B cell (primary cell): ENCODE measurements at regions not wholly inside any gene's neighbourhood (a gene's known extent, or its start where the extent isn't known, plus 50 kb on each side); places are given as distances from the start of the nearest gene placed in this dataset.

Experiments used
- ATAC-seq: fragments of 200-7000 bp; cut with Tn5 transposase; one replicate; pipeline ENCODE4 v1.10.0; 2021; ENCODE audit warnings: low read depth, mild to moderate bottlenecking, moderate number of reproducible peaks, moderate library complexity
- CTCF ChIA-PET: fragments of 350-600 bp; sonication (Branson Sonifier 250); formaldehyde crosslinking; loops from one replicate; lab custom pipeline; 2021; ENCODE audit warnings: antibody characterized with exemption, inconsistent platforms; lab: Charles Lee
- POLR2A ChIA-PET: fragments of 350-600 bp; sonication (Branson Sonifier 250); formaldehyde crosslinking; loops from one replicate; lab custom pipeline; 2021; ENCODE audit warnings: antibody characterized with exemption; lab: Charles Lee
- DNase-seq: peaks from one replicate; pipeline ENCODE4 v3.0.0; 2013
- H2AFZ ChIP-seq: 2 replicates; pipeline ENCODE4 v1.6.1; 2012; ENCODE audit warnings: mild to moderate bottlenecking, low read depth, low read length; ENCODE audit not compliant: insufficient read depth, poor library complexity, severe bottlenecking
- H3K27ac ChIP-seq, 2 donors: 1 replicate in 1 of 2; 2 replicates in 1 of 2; pipeline ENCODE4 v1.5.1; 2012 to 2013; ENCODE audit warnings: low read length in 2 of 2, mild to moderate bottlenecking in 2 of 2, moderate library complexity in 1 of 2
- H3K27me3 ChIP-seq, 4 experiments: fragments of 200-600 bp in 1 of 4; sonication (generic) in 1 of 4; replicated peaks in 1 of 4; 1 replicate in 2 of 4; 2 replicates in 2 of 4; pipeline versions ENCODE4 v1.6.1 to v1.7.0; 2013 to 2016; ENCODE audit warnings: low read length in 3 of 4, mild to moderate bottlenecking in 2 of 4, mixed read lengths in 1 of 4, moderate library complexity in 1 of 4; ENCODE audit not compliant: insufficient read depth in 4 of 4, control insufficient read depth in 3 of 4; ENCODE audit errors: control extremely low read depth in 1 of 4
- H3K36me3 ChIP-seq, 2 experiments: replicated peaks in 1 of 2; 1 replicate in 1 of 2; 2 replicates in 1 of 2; pipeline versions ENCODE4 v1.6.1 to v1.7.1; 2013; ENCODE audit warnings: low read length in 1 of 2; ENCODE audit not compliant: insufficient read depth in 2 of 2, control insufficient read depth in 1 of 2; ENCODE audit errors: control extremely low read depth in 1 of 2, extremely low read depth in 1 of 2
- H3K4me1 ChIP-seq, 2 donors: fragments of 200-600 bp in 1 of 2; sonication (generic) in 1 of 2; 1 replicate in 1 of 2; 2 replicates in 1 of 2; pipeline versions ENCODE4 v1.5.1 to v1.6.1; 2013 to 2017; ENCODE audit warnings: low read length in 2 of 2; ENCODE audit not compliant: control insufficient read depth in 2 of 2, insufficient read depth in 2 of 2
- H3K4me2 ChIP-seq: replicated peaks from 2 replicates; pipeline ENCODE3; 2012; ENCODE audit warnings: mild to moderate bottlenecking, low read depth, low read length; ENCODE audit not compliant: poor library complexity, severe bottlenecking
- H3K4me3 ChIP-seq, 5 experiments: fragments of 200-600 bp in 1 of 5; sonication (generic) in 1 of 5; 1 replicate in 3 of 5; 2 replicates in 2 of 5; pipeline versions ENCODE4 v1.5.1 to v1.7.0; 2011 to 2016; ENCODE audit warnings: low read length in 4 of 5, mild to moderate bottlenecking in 4 of 5, low read depth in 2 of 5, control low read depth in 1 of 5, moderate library complexity in 1 of 5; ENCODE audit not compliant: insufficient read depth in 1 of 5; ENCODE audit errors: control extremely low read depth in 1 of 5, extremely low read depth in 1 of 5
- H3K79me2 ChIP-seq: fragments of 200-600 bp; sonication (generic); one replicate; pipeline ENCODE4 v1.6.0; 2016; ENCODE audit warnings: low read length; ENCODE audit not compliant: control insufficient read depth, insufficient read depth
- H3K9ac ChIP-seq: fragments of 200-600 bp; sonication (generic); 2 replicates; pipeline ENCODE4 v1.6.1; 2017; ENCODE audit warnings: mild to moderate bottlenecking, low read length, moderate library complexity
- H3K9me3 ChIP-seq, 3 donors: one replicate each; pipeline versions ENCODE4 v1.6.1 to v1.7.1; 2013; ENCODE audit warnings: low read length in 2 of 3; ENCODE audit not compliant: control insufficient read depth in 2 of 3, insufficient read depth in 1 of 3; ENCODE audit errors: control extremely low read depth in 1 of 3
- H4K20me1 ChIP-seq: 2 replicates; pipeline ENCODE4 v1.6.0; 2012; ENCODE audit warnings: mild to moderate bottlenecking, low read length; ENCODE audit not compliant: insufficient read depth, control insufficient read depth, poor library complexity, severe bottlenecking
- H3K27ac Mint-ChIP-seq: one replicate; pipeline ENCODE4 v1.8.0; 2021; ENCODE audit warnings: mixed read lengths
- H3K27me3 Mint-ChIP-seq: one replicate; pipeline ENCODE4 v1.8.0; 2021; ENCODE audit warnings: mixed read lengths
- H3K4me1 Mint-ChIP-seq: one replicate; pipeline ENCODE4 v1.8.0; 2021; ENCODE audit warnings: mixed read lengths
- H3K4me3 Mint-ChIP-seq: one replicate; pipeline ENCODE4 v1.8.0; 2021; ENCODE audit warnings: mixed read lengths
- H3K9me3 Mint-ChIP-seq: one replicate; pipeline ENCODE4 v1.8.0; 2022; ENCODE audit warnings: mixed read lengths; ENCODE audit not compliant: insufficient read depth
- CTCF ChIP-seq: fragments of 200-600 bp; IDR thresholded peaks from one replicate; pipeline ENCODE4 v1.8.0; 2022; ENCODE audit warnings: antibody characterized with exemption, mild to moderate bottlenecking
- EZH2 ChIP-seq: IDR thresholded peaks from 2 replicates; pipeline ENCODE4 v1.6.1; 2012; ENCODE audit warnings: borderline replicate concordance, low read depth, mild to moderate bottlenecking, moderate library complexity, low read length; ENCODE audit not compliant: insufficient read depth, poor library complexity, severe bottlenecking
- WGBS: methylation state at CpG from one replicate; pipeline ENCODE4 v1.1.5; 2013; ENCODE audit warnings: missing lambda C conversion rate; ENCODE audit not compliant: insufficient coverage; 5-methylcytosine and 5-hydroxymethylcytosine counted together
- intact Hi-C: fragments of 100-400 bp; cut with micrococcal nuclease; formaldehyde crosslinking; loops from one replicate; pipeline ENCODE4 v1.10.0; 2022

- intact Hi-C loops: no loop called here
- no peak for DNase-seq
- peaks cover 14% of the 10 kb centered on the region for H3K27me3 Mint-ChIP-seq
- peaks cover 0 to 4% (median 0%) of the 10 kb centered on the region in 3 donors for H3K9me3 ChIP-seq
- H3K27me3 ChIP-seq: peaks cover 0 to 2% (median 0%) of the 10 kb centered on the region in 4 experiments
- no peak overlapping the region for H3K27ac ChIP-seq
- H3K9me3 Mint-ChIP-seq: no peaks in the 10 kb centered on the region
- H3K4me3 Mint-ChIP-seq: no peak overlapping the region
- no peak for ATAC-seq
- no peaks in the 10 kb centered on the region for H4K20me1 ChIP-seq
- H3K4me3 ChIP-seq: no peak overlapping the region
- no peaks in the 10 kb centered on the region for H3K4me1 Mint-ChIP-seq
- H3K79me2 ChIP-seq: no peaks in the 10 kb centered on the region
- 77% methylated on average over 24 of the region's 25 CpGs for WGBS
- H2AFZ ChIP-seq: no peak overlapping the region
- H3K27ac Mint-ChIP-seq: no peak overlapping the region
- no peak overlapping the region for H3K4me2 ChIP-seq
- no peaks in the 10 kb centered on the region for H3K36me3 ChIP-seq
- TF ChIP-seq CTCF (no peak), EZH2 (no peak)
- H3K9ac ChIP-seq: no peak overlapping the region
- CTCF ChIA-PET: no interaction called here
- POLR2A ChIA-PET: no interaction called here
- no peaks in the 10 kb centered on the region for H3K4me1 ChIP-seq
Observed at GRCh38 chr3:66153481-66154443, 67.0 kb upstream of the SLC25A26 start.

GRCh38 chr3:66152336-66152735 is 68.5 kb upstream of the SLC25A26 start:
- no peak for DNase-seq
- no peak overlapping the region for H3K4me3 Mint-ChIP-seq
- no peak overlapping the region for H3K4me3 ChIP-seq
- POLR2A ChIA-PET: no interaction called here
- CTCF ChIA-PET: interaction anchor here (0.5 kb wide), 1 partner anchor 12 kb away, joined by 3 read pairs; no protein-coding TSS in a partner anchor
- H3K4me2 ChIP-seq: no peak overlapping the region
- no peaks in the 10 kb centered on the region for H4K20me1 ChIP-seq
- H3K4me1 Mint-ChIP-seq: no peaks in the 10 kb centered on the region
- H3K27ac ChIP-seq: no peak overlapping the region
- H3K36me3 ChIP-seq: no peaks in the 10 kb centered on the region
- no peaks in the 10 kb centered on the region for H3K79me2 ChIP-seq
- ATAC-seq: no peak
- no peak overlapping the region for H3K9ac ChIP-seq
- H2AFZ ChIP-seq: no peak overlapping the region
- H3K4me1 ChIP-seq: no peaks in the 10 kb centered on the region
- H3K27ac Mint-ChIP-seq: no peak overlapping the region
- no peaks in the 10 kb centered on the region for H3K9me3 Mint-ChIP-seq
- no CpG with 5 or more reads among the region's 2 CpGs for WGBS
- H3K27me3 ChIP-seq: peaks cover 0 to 2% (median 0%) of the 10 kb centered on the region in 4 experiments
- TF ChIP-seq EZH2: no peak
- no peak for TF ChIP-seq CTCF
- peaks cover 0 to 4% (median 0%) of the 10 kb centered on the region in 3 donors for H3K9me3 ChIP-seq
- intact Hi-C loops: no loop called here
- H3K27me3 Mint-ChIP-seq: peaks cover 11% of the 10 kb centered on the region
